ENCODE measurements at regions not wholly inside any gene's neighbourhood (a gene's known extent, or its start where the extent isn't known, plus 50 kb on each side); places are given as distances from the start of the nearest gene placed in this dataset.

DNA sequence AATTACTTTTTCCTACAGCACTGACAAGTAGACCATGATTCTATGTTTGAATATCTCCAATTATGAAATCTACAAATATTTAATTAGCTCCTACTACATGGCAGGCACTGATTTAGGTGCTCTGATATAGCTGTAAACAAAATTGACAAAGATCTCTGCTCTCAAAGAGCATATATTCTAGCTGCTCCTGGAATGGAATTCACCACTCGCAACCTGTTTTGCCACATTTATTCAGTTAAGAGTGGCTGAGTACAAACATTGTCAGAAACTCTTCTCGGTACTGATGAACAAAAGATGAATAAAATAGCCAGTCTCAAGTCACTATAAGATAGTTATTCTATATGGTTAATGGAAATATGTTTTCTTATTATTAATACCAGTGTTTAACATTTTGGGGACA is 114.2 kb upstream of the PDE4D start:
- H3K4me3 ChIP-seq (ENCODE audit: low read depth in 1 of 3, low read length in 3 of 3) = no peak overlapping the region
- H3K4me1 ChIP-seq (ENCODE audit: control insufficient read depth in 4 of 4, insufficient read depth in 4 of 4, low read length in 3 of 4) = no peaks in the 10 kb centered on the region
- H3K9me3 ChIP-seq (ENCODE audit: control insufficient read depth in 4 of 4, low read length in 3 of 4) = peaks cover 0 to 8% (median 0%) of the 10 kb centered on the region in 4 donors
- WGBS = 84% methylated on average over 2 of the region's 2 CpGs
- no peak overlapping the region for H3K9ac ChIP-seq (ENCODE audit: low read depth in 1 of 2, low read length in 2 of 2)
- no peak overlapping the region for H3K27ac ChIP-seq (ENCODE audit: low read depth in 1 of 2, low read length in 2 of 2)
- H3K36me3 ChIP-seq (ENCODE audit: control insufficient read depth in 4 of 4, insufficient read depth in 3 of 4, low read depth in 1 of 4, low read length in 3 of 4) = no peaks in the 10 kb centered on the region
- no peaks in the 10 kb centered on the region for H3K27me3 ChIP-seq (ENCODE audit: control insufficient read depth in 4 of 4, insufficient read depth in 4 of 4, low read length in 3 of 4)
- no peak for DNase-seq (ENCODE audit: low spot score)
- TF ChIP-seq SP1 (IDR thresholded peaks at IDR 0.05) (no peak), HNF4A (conservative IDR thresholded peaks at IDR 0.05) (no peak), FOXA2 (IDR thresholded peaks at IDR 0.05) (no peak), JUND (IDR thresholded peaks at IDR 0.05) (no peak), HNF4G (IDR thresholded peaks at IDR 0.05) (no peak), MAX (IDR thresholded peaks at IDR 0.05) (no peak)

DNA sequence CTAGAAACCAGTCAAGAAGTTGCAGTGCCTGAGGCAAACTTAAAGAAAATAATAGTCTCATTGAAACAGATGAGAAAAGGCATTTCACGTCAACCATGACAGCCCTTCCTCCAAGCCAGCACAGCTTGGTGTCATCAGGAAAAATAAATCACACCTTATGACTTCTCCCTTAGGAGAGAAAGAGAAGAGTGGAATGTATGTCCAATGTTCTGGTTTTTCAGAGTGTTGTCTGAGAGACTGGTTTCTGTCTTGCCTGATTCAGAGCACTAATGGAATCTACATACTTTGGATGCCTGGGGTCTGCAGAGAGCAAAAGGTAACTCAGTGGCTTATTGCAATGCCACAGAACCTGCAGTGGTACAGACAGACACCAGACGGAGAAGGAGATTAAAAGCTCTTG is 105.5 kb upstream of the PDE4D start:
- H3K4me1 ChIP-seq (ENCODE audit: control insufficient read depth in 4 of 4, insufficient read depth in 4 of 4, low read length in 3 of 4) = no peaks in the 10 kb centered on the region
- H3K27ac ChIP-seq (ENCODE audit: low read depth in 1 of 2, low read length in 2 of 2) = no peak overlapping the region
- WGBS = 68% methylated on average over 2 of the region's 2 CpGs
- peaks cover 0 to 5% (median 2%) of the 10 kb centered on the region in 4 donors for H3K9me3 ChIP-seq (ENCODE audit: control insufficient read depth in 4 of 4, low read length in 3 of 4)
- H3K9ac ChIP-seq (ENCODE audit: low read depth in 1 of 2, low read length in 2 of 2) = no peak overlapping the region
- DNase-seq (ENCODE audit: low spot score) = no peak
- TF ChIP-seq RAD21 (IDR thresholded peaks at IDR 0.05) = no peak
- TF ChIP-seq ZBTB33 (IDR thresholded peaks at IDR 0.05) = no peak
- no peak for TF ChIP-seq SP1 (IDR thresholded peaks at IDR 0.05)
- no peak for TF ChIP-seq MAX (IDR thresholded peaks at IDR 0.05)
- H3K4me3 ChIP-seq (ENCODE audit: low read depth in 1 of 3, low read length in 3 of 3) = no peak overlapping the region
- no peaks in the 10 kb centered on the region for H3K27me3 ChIP-seq (ENCODE audit: control insufficient read depth in 4 of 4, insufficient read depth in 4 of 4, low read length in 3 of 4)
- H3K36me3 ChIP-seq (ENCODE audit: control insufficient read depth in 4 of 4, insufficient read depth in 3 of 4, low read depth in 1 of 4, low read length in 3 of 4) = no peaks in the 10 kb centered on the region

DNA sequence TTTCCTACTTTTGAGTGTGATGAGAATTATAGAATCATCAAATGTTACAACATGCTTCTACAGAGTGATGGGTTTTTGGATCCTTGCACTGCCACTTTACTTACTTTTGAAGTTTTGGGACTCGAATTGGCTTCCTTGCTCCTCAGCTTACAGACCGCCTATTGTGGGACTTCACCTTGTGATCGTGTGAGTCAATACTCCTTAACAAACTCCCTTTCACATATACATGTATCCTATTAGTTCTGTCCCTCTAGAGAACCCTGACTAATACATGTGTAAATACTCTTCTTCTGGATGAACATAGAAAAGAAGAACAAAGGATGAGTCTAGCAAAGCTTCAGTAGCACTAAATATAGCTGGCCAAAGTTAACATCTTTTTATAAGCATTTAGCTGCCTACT is 98.7 kb upstream of the PDE4D start:
- Histone ChIP-seq H3K36me3 (ENCODE audit: control insufficient read depth in 4 of 4, insufficient read depth in 3 of 4, low read depth in 1 of 4, low read length in 3 of 4) (no peaks in the 10 kb centered on the region), H3K27me3 (ENCODE audit: control insufficient read depth in 4 of 4, insufficient read depth in 4 of 4, low read length in 3 of 4) (no peaks in the 10 kb centered on the region), H3K4me3 (ENCODE audit: low read depth in 1 of 3, low read length in 3 of 3) (no peak overlapping the region), H3K9me3 (ENCODE audit: control insufficient read depth in 4 of 4, low read length in 3 of 4) (no peaks in the 10 kb centered on the region), H3K4me1 (ENCODE audit: control insufficient read depth in 4 of 4, insufficient read depth in 4 of 4, low read length in 3 of 4) (no peaks in the 10 kb centered on the region), H3K27ac (ENCODE audit: low read depth in 1 of 2, low read length in 2 of 2) (no peak overlapping the region), H3K9ac (ENCODE audit: low read depth in 1 of 2, low read length in 2 of 2) (no peak overlapping the region)
- no peak for DNase-seq (ENCODE audit: low spot score)
- 72% methylated on average over 3 of the region's 3 CpGs for WGBS
- TF ChIP-seq ZBTB33 (IDR thresholded peaks at IDR 0.05) = no peak
- TF ChIP-seq, protein P1, sequence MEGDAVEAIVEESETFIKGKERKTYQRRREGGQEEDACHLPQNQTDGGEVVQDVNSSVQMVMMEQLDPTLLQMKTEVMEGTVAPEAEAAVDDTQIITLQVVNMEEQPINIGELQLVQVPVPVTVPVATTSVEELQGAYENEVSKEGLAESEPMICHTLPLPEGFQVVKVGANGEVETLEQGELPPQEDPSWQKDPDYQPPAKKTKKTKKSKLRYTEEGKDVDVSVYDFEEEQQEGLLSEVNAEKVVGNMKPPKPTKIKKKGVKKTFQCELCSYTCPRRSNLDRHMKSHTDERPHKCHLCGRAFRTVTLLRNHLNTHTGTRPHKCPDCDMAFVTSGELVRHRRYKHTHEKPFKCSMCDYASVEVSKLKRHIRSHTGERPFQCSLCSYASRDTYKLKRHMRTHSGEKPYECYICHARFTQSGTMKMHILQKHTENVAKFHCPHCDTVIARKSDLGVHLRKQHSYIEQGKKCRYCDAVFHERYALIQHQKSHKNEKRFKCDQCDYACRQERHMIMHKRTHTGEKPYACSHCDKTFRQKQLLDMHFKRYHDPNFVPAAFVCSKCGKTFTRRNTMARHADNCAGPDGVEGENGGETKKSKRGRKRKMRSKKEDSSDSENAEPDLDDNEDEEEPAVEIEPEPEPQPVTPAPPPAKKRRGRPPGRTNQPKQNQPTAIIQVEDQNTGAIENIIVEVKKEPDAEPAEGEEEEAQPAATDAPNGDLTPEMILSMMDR (IDR thresholded peaks at IDR 0.05; ENCODE audit: low read depth, low read length, missing input control) = no peak
- TF ChIP-seq RAD21 (IDR thresholded peaks at IDR 0.05) = no peak

Measured in liver (tissue), 8 donors.